ENCODE measurements at regions not wholly inside any gene's neighbourhood (a gene's known extent, or its start where the extent isn't known, plus 50 kb on each side); places are given as distances from the start of the nearest gene placed in this dataset.

DNA sequence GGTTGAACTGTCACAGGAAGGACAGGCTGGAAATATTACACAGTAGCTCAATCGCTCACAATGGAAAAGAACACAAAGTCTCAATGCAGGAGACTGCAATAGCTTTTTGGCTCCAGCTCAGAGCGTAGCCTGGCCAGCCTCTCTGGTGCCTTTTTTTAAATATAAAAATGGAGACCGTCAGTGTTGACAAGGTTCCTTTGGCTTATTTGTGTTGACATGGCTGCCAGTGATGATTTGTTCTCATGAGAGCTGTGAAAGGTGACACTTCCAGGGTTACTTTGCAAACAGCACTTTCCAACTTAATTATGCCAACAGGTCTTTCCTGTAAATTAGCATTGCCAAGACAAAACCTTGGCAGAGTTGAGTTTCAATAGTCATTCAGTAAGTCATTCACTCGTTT, 70.8 kb downstream of the KCNE4 start:
- TF ChIP-seq PATZ1 (CRISPR knock-in tag; IDR thresholded peaks at IDR 0.05) (no peak), RFX5 (IDR thresholded peaks at IDR 0.05; ENCODE audit: low read depth, low read length) (no peak), FOXK1 (CRISPR knock-in tag; IDR thresholded peaks at IDR 0.05; ENCODE audit: borderline replicate concordance, low read depth) (no peak), MNT (IDR thresholded peaks at IDR 0.05) (no peak), NR2C2 (CRISPR knock-in tag; IDR thresholded peaks at IDR 0.05; ENCODE audit: borderline replicate concordance) (no peak)

Measured in HepG2 (cell line).